ENCODE measurements at regions not wholly inside any gene's neighbourhood (a gene's known extent, or its start where the extent isn't known, plus 50 kb on each side); places are given as distances from the start of the nearest gene placed in this dataset.

DNA sequence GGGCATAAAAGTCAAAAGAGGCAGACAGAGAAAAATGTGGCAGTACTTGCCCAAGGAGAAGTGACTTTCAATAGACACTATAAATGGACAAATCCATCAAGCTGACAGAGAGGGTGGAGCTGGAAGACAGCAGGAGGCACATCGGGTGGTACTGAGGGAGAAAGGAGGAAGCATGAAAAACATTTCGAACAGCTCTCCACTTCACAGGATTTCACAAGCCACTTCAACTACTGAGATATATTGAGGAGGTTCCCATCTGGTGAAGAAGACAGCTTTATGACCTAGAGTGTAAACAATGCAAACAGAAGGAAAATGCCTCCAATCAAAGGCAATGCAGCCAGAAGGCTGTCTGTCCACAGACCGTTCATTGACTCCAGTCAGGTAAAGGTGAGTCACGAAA is 259.4 kb upstream of the ECI2 start:
- no peak for TF ChIP-seq SNAI2 (CRISPR knock-in tag; IDR thresholded peaks at IDR 0.05)
- no peak for TF ChIP-seq ZFP3 (CRISPR knock-in tag; IDR thresholded peaks at IDR 0.05)
- TF ChIP-seq TOX (CRISPR knock-in tag; IDR thresholded peaks at IDR 0.05; ENCODE audit: borderline replicate concordance): no peak
- TF ChIP-seq RARB (CRISPR knock-in tag; IDR thresholded peaks at IDR 0.05): no peak
- TF ChIP-seq, protein P1, sequence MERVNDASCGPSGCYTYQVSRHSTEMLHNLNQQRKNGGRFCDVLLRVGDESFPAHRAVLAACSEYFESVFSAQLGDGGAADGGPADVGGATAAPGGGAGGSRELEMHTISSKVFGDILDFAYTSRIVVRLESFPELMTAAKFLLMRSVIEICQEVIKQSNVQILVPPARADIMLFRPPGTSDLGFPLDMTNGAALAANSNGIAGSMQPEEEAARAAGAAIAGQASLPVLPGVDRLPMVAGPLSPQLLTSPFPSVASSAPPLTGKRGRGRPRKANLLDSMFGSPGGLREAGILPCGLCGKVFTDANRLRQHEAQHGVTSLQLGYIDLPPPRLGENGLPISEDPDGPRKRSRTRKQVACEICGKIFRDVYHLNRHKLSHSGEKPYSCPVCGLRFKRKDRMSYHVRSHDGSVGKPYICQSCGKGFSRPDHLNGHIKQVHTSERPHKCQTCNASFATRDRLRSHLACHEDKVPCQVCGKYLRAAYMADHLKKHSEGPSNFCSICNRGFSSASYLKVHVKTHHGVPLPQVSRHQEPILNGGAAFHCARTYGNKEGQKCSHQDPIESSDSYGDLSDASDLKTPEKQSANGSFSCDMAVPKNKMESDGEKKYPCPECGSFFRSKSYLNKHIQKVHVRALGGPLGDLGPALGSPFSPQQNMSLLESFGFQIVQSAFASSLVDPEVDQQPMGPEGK (CRISPR knock-in tag; IDR thresholded peaks at IDR 0.05; ENCODE audit: borderline replicate concordance): no peak
- TF ChIP-seq, protein P2, sequence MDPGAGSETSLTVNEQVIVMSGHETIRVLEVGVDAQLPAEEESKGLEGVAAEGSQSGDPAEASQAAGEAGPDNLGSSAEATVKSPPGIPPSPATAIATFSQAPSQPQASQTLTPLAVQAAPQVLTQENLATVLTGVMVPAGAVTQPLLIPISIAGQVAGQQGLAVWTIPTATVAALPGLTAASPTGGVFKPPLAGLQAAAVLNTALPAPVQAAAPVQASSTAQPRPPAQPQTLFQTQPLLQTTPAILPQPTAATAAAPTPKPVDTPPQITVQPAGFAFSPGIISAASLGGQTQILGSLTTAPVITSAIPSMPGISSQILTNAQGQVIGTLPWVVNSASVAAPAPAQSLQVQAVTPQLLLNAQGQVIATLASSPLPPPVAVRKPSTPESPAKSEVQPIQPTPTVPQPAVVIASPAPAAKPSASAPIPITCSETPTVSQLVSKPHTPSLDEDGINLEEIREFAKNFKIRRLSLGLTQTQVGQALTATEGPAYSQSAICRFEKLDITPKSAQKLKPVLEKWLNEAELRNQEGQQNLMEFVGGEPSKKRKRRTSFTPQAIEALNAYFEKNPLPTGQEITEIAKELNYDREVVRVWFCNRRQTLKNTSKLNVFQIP (CRISPR knock-in tag; IDR thresholded peaks at IDR 0.05; ENCODE audit: borderline replicate concordance, low read depth): no peak
- TF ChIP-seq ZC3H10 (CRISPR knock-in tag; IDR thresholded peaks at IDR 0.05): no peak
- no peak for TF ChIP-seq GLIS3 (CRISPR knock-in tag; IDR thresholded peaks at IDR 0.05)
- TF ChIP-seq CSDC2 (CRISPR knock-in tag; IDR thresholded peaks at IDR 0.05): no peak
- TF ChIP-seq OSR1 (CRISPR knock-in tag; IDR thresholded peaks at IDR 0.05): no peak
- TF ChIP-seq ZNF8 (CRISPR knock-in tag; IDR thresholded peaks at IDR 0.05): no peak

Measured in SK-N-SH treated with all-trans-retinoic acid at 6 μM for 48 hours (cell line).